ENCODE measurements at regions not wholly inside any gene's neighbourhood (a gene's known extent, or its start where the extent isn't known, plus 50 kb on each side); places are given as distances from the start of the nearest gene placed in this dataset.
"Not testable (repeated sequence)": the region's sequence is repeated elsewhere in the genome, so short reads cannot be mapped to it uniquely, and the experiment has no call there.

GRCh38 chr6:43886717-43887339 is 116.8 kb downstream of the VEGFA start:
- Histone ChIP-seq H3K4me1 (ENCODE audit: insufficient read depth, low read length) (no peaks in the 10 kb centered on the region; the same call in 1 of the 2 replicates), H3K36me3 (ENCODE audit: insufficient read depth, low read depth, low read length) (no peaks in the 10 kb centered on the region), H3K4me3 (ENCODE audit: low read length) (no peak overlapping the region), H3K9ac (ENCODE audit: low read depth, low read length) (no peak overlapping the region), H3K27ac (ENCODE audit: low read length) (no peak overlapping the region), H3K27me3 (ENCODE audit: insufficient read depth, low read length) (peaks cover 9% of the 10 kb centered on the region; the same call in 1 of the 2 replicates), H3K9me3 (ENCODE audit: insufficient read depth, low read depth, low read length) (no peaks in the 10 kb centered on the region)

GRCh38 chr6:43886067-43886461 is 116.1 kb downstream of the VEGFA start:
- peaks cover 7% of the 10 kb centered on the region; the same call in 1 of the 2 replicates for H3K27me3 ChIP-seq (ENCODE audit: insufficient read depth, low read length)
- H3K4me1 ChIP-seq (ENCODE audit: insufficient read depth, low read length), result no peaks in the 10 kb centered on the region; the same call in 1 of the 2 replicates
- no peaks in the 10 kb centered on the region for H3K9me3 ChIP-seq (ENCODE audit: insufficient read depth, low read depth, low read length)
- H3K36me3 ChIP-seq (ENCODE audit: insufficient read depth, low read depth, low read length), result no peaks in the 10 kb centered on the region
- H3K4me3 ChIP-seq (ENCODE audit: low read length), result no peak overlapping the region
- H3K27ac ChIP-seq (ENCODE audit: low read length), result no peak overlapping the region
- H3K9ac ChIP-seq (ENCODE audit: low read depth, low read length), result no peak overlapping the region

DNA sequence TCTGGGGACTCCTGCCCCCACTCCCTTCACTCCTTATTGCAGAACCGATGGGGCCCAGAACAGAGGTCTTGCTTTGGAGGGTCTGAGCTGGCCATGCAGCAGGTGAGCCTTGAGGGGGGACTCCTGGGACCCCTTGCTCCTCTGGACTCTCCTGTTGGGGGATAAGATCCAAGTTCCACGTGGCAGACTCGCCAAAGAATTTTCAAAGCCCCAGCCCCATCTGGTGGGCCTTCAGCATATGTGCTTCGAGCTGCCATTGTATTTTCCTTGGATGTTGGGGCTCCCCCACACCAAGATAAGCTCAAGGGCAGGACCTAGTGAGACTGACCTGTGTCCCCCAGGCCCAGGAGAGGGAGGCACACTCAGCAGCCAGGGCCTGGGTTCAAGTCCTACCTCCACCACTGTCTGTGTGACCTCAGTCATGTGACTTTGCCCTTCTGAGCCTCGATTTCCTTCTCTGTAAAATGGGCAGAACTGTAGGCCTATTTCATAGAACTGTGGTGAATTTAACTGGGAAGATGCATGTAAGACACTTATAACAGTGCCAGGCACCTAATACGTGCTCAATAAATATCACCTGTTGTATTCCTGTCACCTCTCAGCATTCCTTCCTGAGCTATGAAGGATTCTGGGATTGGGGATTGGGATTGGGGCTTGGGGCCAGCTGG is 115.5 kb downstream of the VEGFA start:
- peaks cover 1% of the 10 kb centered on the region; the same call in 1 of the 2 replicates for H3K27me3 ChIP-seq (ENCODE audit: insufficient read depth, low read length)
- no peak overlapping the region for H3K9ac ChIP-seq (ENCODE audit: low read depth, low read length)
- no peaks in the 10 kb centered on the region for H3K36me3 ChIP-seq (ENCODE audit: insufficient read depth, low read depth, low read length)
- no peaks in the 10 kb centered on the region; the same call in 1 of the 2 replicates for H3K4me1 ChIP-seq (ENCODE audit: insufficient read depth, low read length)
- no peak overlapping the region for H3K4me3 ChIP-seq (ENCODE audit: low read length)
- no peak overlapping the region for H3K27ac ChIP-seq (ENCODE audit: low read length)
- no peaks in the 10 kb centered on the region for H3K9me3 ChIP-seq (ENCODE audit: insufficient read depth, low read depth, low read length)

GRCh38 chr6:43884652-43885022 is 114.6 kb downstream of the VEGFA start:
- Histone ChIP-seq H3K9ac (ENCODE audit: low read depth, low read length) (no peak overlapping the region), H3K27me3 (ENCODE audit: insufficient read depth, low read length) (no peaks in the 10 kb centered on the region), H3K9me3 (ENCODE audit: insufficient read depth, low read depth, low read length) (no peaks in the 10 kb centered on the region), H3K27ac (ENCODE audit: low read length) (no peak overlapping the region), H3K4me1 (ENCODE audit: insufficient read depth, low read length) (no peaks in the 10 kb centered on the region), H3K4me3 (ENCODE audit: low read length) (no peak overlapping the region), H3K36me3 (ENCODE audit: insufficient read depth, low read depth, low read length) (no peaks in the 10 kb centered on the region)

DNA sequence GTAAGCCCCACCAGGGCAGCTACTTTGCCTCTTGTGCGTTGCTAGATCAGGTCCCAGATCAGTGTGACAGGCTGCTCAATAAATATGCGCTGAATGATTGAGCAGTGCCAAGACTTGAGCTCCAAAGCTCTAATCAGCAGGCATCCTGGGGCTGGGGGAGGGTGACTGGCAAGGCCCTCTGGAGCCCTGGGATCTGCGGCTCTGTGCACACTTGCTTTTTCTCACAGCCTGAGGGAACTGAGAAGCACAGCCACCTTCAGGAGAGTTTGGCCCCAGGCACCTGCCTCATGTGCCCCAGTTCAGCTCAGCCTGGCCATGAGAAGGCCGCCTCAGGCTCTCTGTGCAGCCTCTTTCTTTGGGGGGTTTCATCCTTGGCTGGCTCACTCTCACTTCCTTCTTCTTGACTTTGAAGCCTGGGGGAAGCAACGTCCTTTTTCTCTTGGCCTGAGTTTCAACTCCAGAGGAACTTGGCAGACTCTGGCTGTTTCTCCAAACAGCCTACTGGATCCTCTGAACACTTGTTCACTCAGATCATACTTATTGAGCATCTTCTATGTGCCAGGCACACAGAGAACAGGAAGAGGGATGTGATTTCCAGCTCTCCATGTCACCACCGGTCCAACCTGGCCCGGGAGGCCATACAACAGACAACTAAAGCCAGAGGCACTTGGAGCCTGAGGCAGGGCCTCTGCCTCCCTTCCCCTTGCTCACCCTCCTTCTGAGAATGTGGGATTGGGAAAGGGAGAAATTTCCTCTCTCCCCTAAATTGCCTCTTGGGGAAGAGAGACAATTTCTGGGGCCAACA is 114.0 kb downstream of the VEGFA start:
- no peaks in the 10 kb centered on the region for H3K9me3 ChIP-seq (ENCODE audit: insufficient read depth, low read depth, low read length)
- no peaks in the 10 kb centered on the region for H3K4me1 ChIP-seq (ENCODE audit: insufficient read depth, low read length)
- H3K27me3 ChIP-seq (ENCODE audit: insufficient read depth, low read length), result no peaks in the 10 kb centered on the region
- no peak overlapping the region for H3K27ac ChIP-seq (ENCODE audit: low read length)
- no peak overlapping the region for H3K9ac ChIP-seq (ENCODE audit: low read depth, low read length)
- no peak overlapping the region for H3K4me3 ChIP-seq (ENCODE audit: low read length)
- H3K36me3 ChIP-seq (ENCODE audit: insufficient read depth, low read depth, low read length), result no peaks in the 10 kb centered on the region

DNA sequence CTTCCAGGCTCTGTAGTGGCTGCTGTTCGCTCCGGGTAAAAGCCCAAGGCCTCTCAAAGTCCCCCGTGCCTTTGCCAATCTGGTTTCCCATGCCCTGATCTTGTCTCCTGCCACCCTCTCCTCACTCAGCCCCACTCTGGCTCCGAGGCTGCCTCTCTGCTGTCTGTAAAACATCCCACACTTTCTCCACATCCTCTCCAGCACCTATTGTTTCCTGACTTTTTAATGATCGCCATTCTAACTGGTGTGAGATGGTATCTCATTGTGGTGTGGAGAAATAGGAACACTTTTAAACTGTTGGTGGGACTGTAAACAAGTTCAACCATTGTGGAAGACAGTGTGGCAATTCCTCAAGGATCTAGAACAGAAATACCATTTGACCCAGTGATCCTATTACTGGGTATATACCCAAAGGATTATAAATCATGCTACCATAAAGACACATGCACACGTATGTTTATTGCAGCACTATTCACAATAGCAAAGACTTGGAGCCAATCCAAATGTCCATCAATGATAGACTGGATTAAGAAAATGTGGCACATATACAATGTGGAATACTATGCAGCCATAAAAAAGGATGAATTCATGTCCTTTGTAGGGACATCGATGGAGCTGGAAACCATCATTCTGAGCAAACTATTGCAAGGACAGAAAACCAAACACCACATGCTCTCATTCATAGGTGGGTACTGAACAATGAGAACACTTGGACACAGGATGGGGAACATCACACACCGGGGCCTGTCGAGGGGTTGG is 112.9 kb downstream of the VEGFA start:
- not testable (repeated sequence) for H3K36me3 ChIP-seq (ENCODE audit: insufficient read depth, low read depth, low read length); H3K27me3 ChIP-seq (ENCODE audit: insufficient read depth, low read length); H3K4me3 ChIP-seq (ENCODE audit: low read length); H3K9ac ChIP-seq (ENCODE audit: low read depth, low read length); H3K9me3 ChIP-seq (ENCODE audit: insufficient read depth, low read depth, low read length); H3K4me1 ChIP-seq (ENCODE audit: insufficient read depth, low read length); H3K27ac ChIP-seq (ENCODE audit: low read length)

- Histone ChIP-seq H3K9ac (ENCODE audit: low read depth, low read length) (no peak overlapping the region), H3K27ac (ENCODE audit: low read length) (no peak overlapping the region), H3K4me1 (ENCODE audit: insufficient read depth, low read length) (no peaks in the 10 kb centered on the region), H3K27me3 (ENCODE audit: insufficient read depth, low read length) (no peaks in the 10 kb centered on the region), H3K4me3 (ENCODE audit: low read length) (no peak overlapping the region), H3K36me3 (ENCODE audit: insufficient read depth, low read depth, low read length) (no peaks in the 10 kb centered on the region), H3K9me3 (ENCODE audit: insufficient read depth, low read depth, low read length) (no peaks in the 10 kb centered on the region)
Observed at GRCh38 chr6:43880236-43881137, 110.5 kb downstream of the VEGFA start.

- Histone ChIP-seq H3K9me3 (ENCODE audit: insufficient read depth, low read depth, low read length) (no peaks in the 10 kb centered on the region), H3K27ac (ENCODE audit: low read length) (no peak overlapping the region), H3K36me3 (ENCODE audit: insufficient read depth, low read depth, low read length) (no peaks in the 10 kb centered on the region), H3K9ac (ENCODE audit: low read depth, low read length) (no peak overlapping the region), H3K4me3 (ENCODE audit: low read length) (no peak overlapping the region), H3K4me1 (ENCODE audit: insufficient read depth, low read length) (no peaks in the 10 kb centered on the region), H3K27me3 (ENCODE audit: insufficient read depth, low read length) (no peaks in the 10 kb centered on the region)
Observed at GRCh38 chr6:43879722-43880121, 109.7 kb downstream of the VEGFA start.

- H3K36me3 ChIP-seq (ENCODE audit: insufficient read depth, low read depth, low read length), result no peaks in the 10 kb centered on the region
- no peaks in the 10 kb centered on the region for H3K9me3 ChIP-seq (ENCODE audit: insufficient read depth, low read depth, low read length)
- H3K4me1 ChIP-seq (ENCODE audit: insufficient read depth, low read length), result no peaks in the 10 kb centered on the region
- H3K4me3 ChIP-seq (ENCODE audit: low read length), result no peak overlapping the region
- no peaks in the 10 kb centered on the region for H3K27me3 ChIP-seq (ENCODE audit: insufficient read depth, low read length)
- no peak overlapping the region for H3K9ac ChIP-seq (ENCODE audit: low read depth, low read length)
- no peak overlapping the region for H3K27ac ChIP-seq (ENCODE audit: low read length)
Observed at GRCh38 chr6:43878823-43879495, 108.9 kb downstream of the VEGFA start.

GRCh38 chr6:43878127-43878634 is 108.2 kb downstream of the VEGFA start:
- Histone ChIP-seq H3K4me3 (ENCODE audit: low read length) (no peak overlapping the region), H3K9ac (ENCODE audit: low read depth, low read length) (no peak overlapping the region), H3K4me1 (ENCODE audit: insufficient read depth, low read length) (no peaks in the 10 kb centered on the region), H3K27me3 (ENCODE audit: insufficient read depth, low read length) (no peaks in the 10 kb centered on the region), H3K36me3 (ENCODE audit: insufficient read depth, low read depth, low read length) (no peaks in the 10 kb centered on the region), H3K27ac (ENCODE audit: low read length) (no peak overlapping the region), H3K9me3 (ENCODE audit: insufficient read depth, low read depth, low read length) (no peaks in the 10 kb centered on the region)

Data from iPS-20b (cell line).